Body of pancreas (tissue), 4 donors: ENCODE measurements at regions not wholly inside any gene's neighbourhood (a gene's known extent, or its start where the extent isn't known, plus 50 kb on each side); places are given as distances from the start of the nearest gene placed in this dataset.

Source experiments
- ATAC-seq: fragments of 150-250 bp; one replicate; pipeline ENCODE4 v1.9.1; 2016
- DNase-seq, 4 donors: peaks; one replicate each; pipeline ENCODE4 v3.0.0-alpha.2; 2019
- H3K27ac ChIP-seq, 4 donors: fragments of 200-600 bp; sonication (generic); 1 replicate in 3 of 4; 2 replicates in 1 of 4; pipeline versions ENCODE4 v1.5.1 to v1.6.1; 2016 to 2019; ENCODE audit warnings: mild to moderate bottlenecking in 1 of 4, mixed read lengths in 1 of 4, moderate library complexity in 1 of 4
- H3K27me3 ChIP-seq, 2 donors: fragments of 200-600 bp; sonication (generic); one replicate each; pipeline ENCODE4 v1.6.0; 2016; ENCODE audit warnings: mild to moderate bottlenecking in 1 of 2
- H3K36me3 ChIP-seq, 2 donors: fragments of 200-600 bp; sonication (generic); replicated peaks in 1 of 2; 2 replicates each; pipeline ENCODE4 v1.5.1; 2016; ENCODE audit warnings: low read depth in 2 of 2; ENCODE audit not compliant: insufficient read depth in 1 of 2
- H3K4me1 ChIP-seq: fragments of 200-600 bp; sonication (generic); one replicate; pipeline ENCODE4 v1.6.0; 2016
- H3K4me3 ChIP-seq, 2 donors: fragments of 200-600 bp; sonication (generic); 1 replicate in 1 of 2; 2 replicates in 1 of 2; pipeline ENCODE4 v1.5.1; 2016 to 2019
- H3K9me3 ChIP-seq, 3 donors: fragments of 200-600 bp; sonication (generic); 1 replicate in 2 of 3; 2 replicates in 1 of 3; pipeline ENCODE4 v1.5.1; 2016
- POLR2A ChIP-seq, 3 donors: fragments of 450-650 bp; IDR thresholded peaks; one replicate each; pipeline ENCODE4 v1.6.1; 2016; ENCODE audit warnings: antibody characterized with exemption in 3 of 3, mild to moderate bottlenecking in 2 of 3
- WGBS, 2 donors: methylation state at CpG; one replicate each; pipeline ENCODE4 v1.1.5; 2017; 5-methylcytosine and 5-hydroxymethylcytosine counted together
- intact Hi-C: fragments of 100-400 bp; cut with DNase I; formaldehyde crosslinking; loops from one replicate; pipeline ENCODE4 v1.15.1; 2023
- TF ChIP-seq, protein P1 (sequence below), 7 experiments: fragments of 450-650 bp in 4 of 7; fragments of 200-600 bp in 3 of 7; sonication (generic) in 3 of 7; IDR thresholded peaks; one replicate each; pipeline ENCODE4 v1.5.1; 2016 to 2019; ENCODE audit warnings: antibody characterized with exemption in 7 of 7

DNA sequence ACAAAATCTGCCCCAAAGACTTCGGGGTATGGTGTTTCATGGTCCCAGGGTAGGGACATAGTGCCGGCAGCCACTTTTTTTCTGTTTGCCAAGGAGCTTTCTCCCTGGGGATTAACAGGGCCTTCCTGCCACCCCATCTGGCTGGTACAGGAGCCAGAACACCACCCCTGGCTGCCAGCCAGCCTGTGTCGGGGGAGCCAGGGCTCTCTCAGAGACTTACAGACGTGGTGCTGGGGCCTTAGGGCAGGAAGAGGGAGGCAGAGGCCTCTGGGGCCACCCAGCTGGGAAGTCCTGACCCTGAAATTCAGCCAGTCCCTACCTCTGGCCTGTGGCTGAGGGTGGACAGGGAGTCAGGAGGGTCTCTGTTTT, 52.4 kb upstream of the CDON start:
- TF ChIP-seq POLR2A (IDR thresholded peaks at IDR 0.05): no peak
- TF ChIP-seq, protein P1, sequence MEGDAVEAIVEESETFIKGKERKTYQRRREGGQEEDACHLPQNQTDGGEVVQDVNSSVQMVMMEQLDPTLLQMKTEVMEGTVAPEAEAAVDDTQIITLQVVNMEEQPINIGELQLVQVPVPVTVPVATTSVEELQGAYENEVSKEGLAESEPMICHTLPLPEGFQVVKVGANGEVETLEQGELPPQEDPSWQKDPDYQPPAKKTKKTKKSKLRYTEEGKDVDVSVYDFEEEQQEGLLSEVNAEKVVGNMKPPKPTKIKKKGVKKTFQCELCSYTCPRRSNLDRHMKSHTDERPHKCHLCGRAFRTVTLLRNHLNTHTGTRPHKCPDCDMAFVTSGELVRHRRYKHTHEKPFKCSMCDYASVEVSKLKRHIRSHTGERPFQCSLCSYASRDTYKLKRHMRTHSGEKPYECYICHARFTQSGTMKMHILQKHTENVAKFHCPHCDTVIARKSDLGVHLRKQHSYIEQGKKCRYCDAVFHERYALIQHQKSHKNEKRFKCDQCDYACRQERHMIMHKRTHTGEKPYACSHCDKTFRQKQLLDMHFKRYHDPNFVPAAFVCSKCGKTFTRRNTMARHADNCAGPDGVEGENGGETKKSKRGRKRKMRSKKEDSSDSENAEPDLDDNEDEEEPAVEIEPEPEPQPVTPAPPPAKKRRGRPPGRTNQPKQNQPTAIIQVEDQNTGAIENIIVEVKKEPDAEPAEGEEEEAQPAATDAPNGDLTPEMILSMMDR (IDR thresholded peaks at IDR 0.05): no peak
- Histone ChIP-seq H3K27ac (peak overlapping the region; percentile 26 to 91 (median 84)), H3K36me3 (no peaks in the 10 kb centered on the region), H3K4me1 (peaks cover 41% of the 10 kb centered on the region), H3K27me3 (no peaks in the 10 kb centered on the region), H3K4me3 (no peak overlapping the region), H3K9me3 (no peaks in the 10 kb centered on the region)
- DNase-seq (peak; percentile 60 to 73 (median 68)), ATAC-seq (no peak)
- intact Hi-C loops: no loop called here
- 28 to 38% methylated on average over 2 to 4 of the region's 4 CpGs for WGBS, 2 donors

DNA sequence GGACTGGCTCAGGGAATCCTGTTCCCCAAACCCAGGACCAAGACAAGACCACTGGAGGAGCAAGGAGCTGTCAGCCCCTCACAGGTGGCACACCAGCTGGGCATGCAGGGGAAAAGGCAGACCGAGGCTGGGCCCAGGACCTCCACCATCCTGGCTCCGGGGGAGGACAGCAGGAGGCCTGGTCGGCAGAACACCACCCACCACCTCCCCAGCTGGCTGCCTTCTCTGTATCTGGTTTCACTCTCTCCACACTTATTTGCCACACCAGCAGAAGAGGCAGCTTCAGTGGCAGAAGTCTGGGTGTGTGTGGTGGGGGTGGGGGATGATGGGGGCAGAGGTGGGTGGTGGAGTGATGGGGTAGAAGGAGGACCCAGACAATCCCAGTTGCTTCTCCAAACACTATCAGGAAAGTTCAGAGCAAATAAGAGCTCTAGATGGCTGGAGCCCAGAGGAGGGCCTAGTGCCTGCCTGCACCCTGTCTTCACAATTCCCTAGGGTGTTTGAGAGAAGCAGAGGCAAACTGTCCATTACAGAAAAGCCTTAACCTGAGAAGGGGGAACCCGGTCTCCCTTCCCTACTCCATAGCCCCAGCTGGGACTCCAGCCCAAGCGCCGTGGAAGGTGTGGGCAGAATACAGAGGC, 51.9 kb upstream of the CDON start:
- no peak for DNase-seq
- H3K27me3 ChIP-seq: no peaks in the 10 kb centered on the region
- no peak overlapping the region for H3K4me3 ChIP-seq
- ATAC-seq: no peak
- intact Hi-C loops: no loop called here
- H3K4me1 ChIP-seq: peaks cover 41% of the 10 kb centered on the region
- H3K27ac ChIP-seq: peak overlapping the region; percentile 26 to 91 (median 84)
- no peak for TF ChIP-seq POLR2A (IDR thresholded peaks at IDR 0.05)
- TF ChIP-seq, protein P1 (IDR thresholded peaks at IDR 0.05): no peak
- WGBS, 2 donors: 90 to 92% methylated on average over 6 of the region's 6 CpGs
- H3K9me3 ChIP-seq: no peaks in the 10 kb centered on the region
- no peaks in the 10 kb centered on the region for H3K36me3 ChIP-seq

DNA sequence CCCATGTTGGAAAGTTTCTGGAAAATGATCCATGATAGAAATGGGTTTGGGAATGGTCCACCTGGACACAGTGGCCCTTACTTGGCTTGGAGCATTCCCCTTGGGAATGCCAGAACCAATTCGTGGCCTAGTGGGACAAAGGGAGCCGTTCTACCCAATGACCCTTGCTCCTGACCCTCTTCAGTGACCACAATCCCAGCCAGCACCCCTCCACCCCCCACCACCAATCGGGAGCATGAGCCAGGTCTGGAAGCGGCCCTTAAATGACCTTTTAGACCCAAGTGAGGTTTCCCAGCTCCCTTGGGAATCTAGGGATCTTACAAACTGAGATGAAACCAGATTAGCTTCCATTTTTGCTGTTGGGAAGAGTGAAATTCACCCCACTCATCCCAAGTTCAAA, 51.3 kb upstream of the CDON start:
- ATAC-seq (peak; percentile 0), DNase-seq (no peak)
- peaks cover 41% of the 10 kb centered on the region for H3K4me1 ChIP-seq

DNA sequence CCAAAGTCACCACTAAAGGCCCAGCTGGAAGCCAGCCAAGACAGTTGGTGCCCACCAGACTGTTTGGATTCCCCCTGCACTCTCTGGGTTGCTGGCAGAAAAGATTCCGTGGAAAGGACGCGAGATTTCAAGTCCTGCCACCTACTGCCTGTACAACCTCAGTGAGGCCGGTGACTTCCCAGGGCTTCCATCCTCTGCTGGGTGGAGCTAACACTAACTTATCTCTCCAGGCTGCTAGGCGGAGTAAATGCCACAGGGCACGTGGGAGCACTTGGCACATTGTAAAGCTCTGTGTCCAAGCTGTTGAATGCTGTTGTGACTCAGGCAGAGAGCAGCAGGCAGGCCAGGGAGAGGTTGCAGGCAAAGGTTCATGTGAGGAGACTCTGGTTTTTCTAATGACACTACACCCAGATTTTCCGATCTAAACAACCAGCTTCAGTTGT, 50.9 kb upstream of the CDON start:
- H3K4me3 ChIP-seq: no peak overlapping the region
- no peaks in the 10 kb centered on the region for H3K36me3 ChIP-seq
- H3K27me3 ChIP-seq: no peaks in the 10 kb centered on the region
- peaks cover 41% of the 10 kb centered on the region for H3K4me1 ChIP-seq
- intact Hi-C loops: no loop called here
- DNase-seq (peak; percentile 93 to 98 (median 96)), ATAC-seq (peak; percentile 95)
- peak overlapping the region; percentile 78 to 91 (median 84) for H3K27ac ChIP-seq
- TF ChIP-seq, protein P1 (IDR thresholded peaks at IDR 0.05): peak in 4 of 7 experiments; percentile 25 to 45 (median 32)
- TF ChIP-seq POLR2A (IDR thresholded peaks at IDR 0.05): peak in 2 of 3 donors; percentile 76 to 83
- 11 to 20% methylated on average over 3 to 7 of the region's 7 CpGs for WGBS, 2 donors
- H3K9me3 ChIP-seq: no peaks in the 10 kb centered on the region

More for the DNA sequence above, 51.3 kb upstream of the CDON start:
- 30 to 33% methylated on average over 4 of the region's 4 CpGs for WGBS, 2 donors
- Histone ChIP-seq H3K9me3 (no peaks in the 10 kb centered on the region), H3K4me3 (no peak overlapping the region), H3K27me3 (no peaks in the 10 kb centered on the region), H3K36me3 (no peaks in the 10 kb centered on the region), H3K27ac (peak overlapping the region; percentile 78 to 91 (median 84))
- no peak for TF ChIP-seq POLR2A (IDR thresholded peaks at IDR 0.05)
- TF ChIP-seq, protein P1 (IDR thresholded peaks at IDR 0.05): no peak
- intact Hi-C loops: no loop called here

DNA sequence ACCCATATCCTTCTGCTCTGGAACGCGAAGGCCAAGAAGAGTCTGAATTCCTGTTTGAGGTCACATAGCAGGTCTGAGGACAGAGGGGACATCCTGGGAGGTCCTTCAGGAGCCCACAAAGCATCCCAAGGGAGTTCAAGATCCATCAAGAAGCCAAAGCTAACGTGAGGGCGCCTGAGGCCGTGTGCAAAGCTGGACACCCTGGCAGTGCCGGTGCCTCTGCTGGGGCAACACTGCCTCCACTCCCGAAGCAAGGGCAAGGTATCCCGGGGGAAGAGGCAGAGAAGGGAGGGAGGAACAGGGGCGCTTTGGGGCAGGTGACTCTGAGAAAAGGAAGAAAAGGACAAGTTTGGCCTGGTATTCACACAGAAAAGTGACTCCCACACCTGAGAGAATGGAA, 50.3 kb upstream of the CDON start:
- Histone ChIP-seq H3K4me1 (peaks cover 41% of the 10 kb centered on the region), H3K9me3 (no peaks in the 10 kb centered on the region), H3K27me3 (no peaks in the 10 kb centered on the region), H3K36me3 (no peaks in the 10 kb centered on the region), H3K4me3 (no peak overlapping the region), H3K27ac (peak overlapping the region in 3 of 4 donors; percentile 83 to 91 (median 85))
- WGBS, 2 donors: 72 to 76% methylated on average over 9 of the region's 9 CpGs
- intact Hi-C loops: no loop called here
- DNase-seq (no peak), ATAC-seq (no peak)
- TF ChIP-seq, protein P1 (IDR thresholded peaks at IDR 0.05): no peak
- TF ChIP-seq POLR2A (IDR thresholded peaks at IDR 0.05): no peak
